Activated CD8-positive, alpha-beta memory T cell treated with anti-CD3 and anti-CD28 coated beads for 48 hours (primary cell): ENCODE measurements at regions not wholly inside any gene's neighbourhood (a gene's known extent, or its start where the extent isn't known, plus 50 kb on each side); places are given as distances from the start of the nearest gene placed in this dataset.

Experiments used
- DNase-seq, 3 experiments: peaks; one replicate each; pipeline ENCODE4 v3.0.0-alpha.2; 2020; ENCODE audit warnings: low read depth in 2 of 3, low spot score in 2 of 3

DNA sequence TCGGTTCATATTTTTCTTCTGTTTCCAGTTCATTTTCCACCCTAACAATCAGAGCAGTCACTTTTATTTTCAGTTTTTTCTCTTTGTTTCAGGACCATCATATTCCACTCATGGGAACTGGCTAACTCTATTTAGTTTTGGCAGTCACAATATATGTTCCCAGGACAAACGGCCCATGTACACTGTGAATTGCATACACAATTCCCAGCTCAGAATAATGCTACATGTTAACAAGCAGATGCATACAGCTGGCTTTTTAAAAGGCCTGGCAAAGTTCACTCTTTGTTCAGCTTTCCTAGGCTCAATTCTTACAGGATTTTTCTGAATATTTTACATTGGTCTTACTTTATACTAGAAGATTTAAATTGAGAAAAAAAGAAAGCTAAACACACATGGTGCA lies 224.9 kb downstream of the ANKRD50 start:
- DNase-seq: no peak

DNA sequence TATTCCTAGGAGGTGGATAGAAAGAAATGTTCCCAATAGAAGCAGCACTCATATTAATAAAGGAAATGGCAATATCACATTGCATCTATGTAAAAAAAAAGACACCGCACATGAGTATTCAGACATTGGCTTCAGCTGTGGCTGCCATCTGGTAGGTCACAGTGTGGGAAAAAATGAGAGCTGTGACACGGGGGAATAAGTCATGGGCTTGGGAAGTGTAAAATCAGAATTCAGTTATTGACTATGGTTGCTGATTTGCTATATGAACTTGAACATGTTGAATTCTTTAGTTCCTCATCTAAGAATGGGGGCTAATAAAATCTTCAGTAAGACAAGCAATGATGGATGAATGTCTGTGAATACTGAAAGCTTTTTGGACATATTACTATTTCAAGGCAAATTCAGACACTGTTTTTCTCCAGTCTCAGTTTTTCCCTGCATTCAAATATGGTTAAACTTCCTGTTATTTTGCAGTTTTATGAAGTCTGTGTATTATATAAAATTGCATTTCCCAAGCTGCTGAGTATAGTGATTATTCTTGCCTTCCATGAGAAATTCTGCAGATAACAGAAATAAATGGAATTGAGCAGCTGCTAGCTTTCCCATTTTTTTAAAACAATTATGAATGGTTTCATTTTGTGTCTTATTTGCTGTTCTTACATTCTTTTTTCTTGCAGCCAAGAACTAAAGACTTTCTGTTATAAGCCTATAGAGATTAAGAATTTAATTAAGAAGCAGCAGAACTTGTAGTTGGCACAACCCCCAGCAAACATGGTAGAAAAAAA lies 221.0 kb downstream of the ANKRD50 start:
- no peak for DNase-seq

DNA sequence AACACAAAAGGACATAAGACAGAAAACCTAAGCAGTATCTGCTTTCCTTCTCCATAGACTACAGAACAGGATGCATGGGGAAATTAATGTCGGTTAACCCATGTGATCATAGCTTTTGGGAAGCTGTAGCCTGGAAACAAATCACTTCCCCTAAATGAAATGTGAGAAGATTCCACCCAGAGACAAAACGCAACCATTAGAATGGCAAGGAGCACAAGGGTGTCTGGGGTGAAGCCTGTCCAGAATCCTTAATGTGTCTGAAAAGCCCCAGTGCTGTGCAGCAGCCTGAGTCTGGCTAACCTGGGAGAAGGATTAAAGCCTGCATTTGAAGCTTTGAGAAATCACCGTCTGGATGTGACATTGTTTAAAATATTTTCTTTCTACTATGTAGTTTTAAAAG lies 213.3 kb downstream of the ANKRD50 start:
- DNase-seq: no peak

DNA sequence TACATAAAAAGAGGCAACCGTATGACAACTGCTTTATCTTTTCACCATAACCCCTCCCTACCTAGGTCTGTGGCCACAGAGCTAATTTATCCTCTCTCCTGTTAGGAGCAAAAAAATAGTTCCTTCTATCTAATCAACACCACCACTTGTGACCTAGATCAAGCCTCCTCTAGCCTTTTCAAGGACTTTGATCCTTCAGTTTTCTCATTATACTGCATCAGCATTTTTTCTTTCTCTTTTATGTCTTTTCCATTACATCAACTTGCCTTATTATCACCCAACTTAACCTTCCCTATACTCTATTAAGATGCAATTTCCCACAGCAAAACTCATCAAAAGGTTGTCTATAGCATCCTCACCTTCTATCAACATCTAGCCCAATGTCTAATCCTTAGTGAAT lies 211.0 kb downstream of the ANKRD50 start:
- DNase-seq: no peak

DNA sequence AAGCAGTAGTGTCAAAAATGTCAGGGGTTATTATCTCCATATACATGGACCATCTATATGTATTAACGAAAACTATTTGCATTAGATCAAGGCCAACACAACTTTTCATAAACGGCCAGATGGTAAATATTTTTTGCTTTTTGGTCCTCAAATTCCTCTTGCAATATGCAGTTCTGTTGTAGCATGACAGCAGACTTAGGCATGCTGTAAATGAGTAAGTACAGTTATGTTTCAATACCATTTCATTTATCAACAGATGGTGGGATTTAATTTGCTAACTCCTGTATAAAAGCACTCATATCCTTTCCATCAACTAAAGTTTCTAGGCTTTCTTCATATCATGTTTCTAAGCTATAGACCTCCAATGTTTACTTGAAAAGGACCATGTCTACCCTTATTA lies 208.1 kb downstream of the ANKRD50 start:
- DNase-seq: no peak

DNA sequence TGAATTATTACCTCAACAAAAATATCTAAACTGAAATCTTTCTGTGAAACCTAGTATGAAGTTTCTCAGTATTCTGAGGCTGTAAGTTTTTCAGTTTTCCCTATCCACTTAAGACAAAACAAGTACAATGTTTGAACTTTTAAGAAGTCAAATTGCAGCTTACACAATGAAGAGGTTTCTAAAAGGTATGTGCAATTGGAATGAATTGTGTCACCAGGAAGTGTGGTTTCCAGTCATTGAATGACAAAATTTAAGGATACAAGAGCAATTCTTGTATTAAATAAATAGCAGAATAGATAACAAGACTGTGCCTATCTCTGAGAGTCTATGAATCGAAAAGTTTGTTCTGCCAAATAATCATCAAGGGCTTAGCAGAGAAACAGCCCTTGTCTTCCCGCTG lies 207.3 kb downstream of the ANKRD50 start:
- DNase-seq: no peak

DNA sequence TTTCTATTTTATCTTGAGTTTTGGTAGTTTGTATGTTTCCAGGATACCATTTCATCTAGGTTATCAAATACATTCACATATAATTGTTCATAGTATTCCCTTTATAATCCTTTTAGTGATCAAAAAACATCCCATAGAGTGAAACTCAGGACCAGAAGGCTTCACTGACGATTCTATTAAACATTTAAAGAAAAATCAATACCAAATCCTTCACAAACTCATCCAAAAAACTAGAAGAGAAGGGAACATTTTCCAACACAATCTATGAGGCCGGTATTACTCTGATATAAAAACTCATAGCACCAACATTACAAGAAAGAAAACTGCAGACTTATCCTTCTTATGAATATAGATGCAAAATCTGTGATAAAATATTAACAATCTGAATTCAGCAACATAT lies 203.4 kb downstream of the ANKRD50 start:
- no peak for DNase-seq

DNA sequence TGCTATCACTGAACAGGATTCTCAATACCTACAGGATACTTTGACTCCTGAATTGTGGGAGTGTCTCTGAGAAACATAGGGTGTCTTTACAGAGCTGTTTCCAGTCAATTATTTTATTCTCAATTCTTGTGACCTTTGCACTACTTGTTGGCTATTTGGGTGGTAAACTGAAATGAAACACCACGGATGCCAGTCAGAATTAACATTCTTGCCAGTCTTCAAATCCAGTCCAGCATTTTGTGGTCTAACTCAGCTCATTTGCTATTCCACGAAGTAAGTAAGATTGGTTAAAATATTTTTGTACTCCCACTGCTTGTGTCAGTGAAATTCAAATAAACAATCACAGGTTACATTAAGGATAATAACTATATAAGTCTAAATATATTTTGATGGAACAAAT lies 197.9 kb downstream of the ANKRD50 start:
- no peak for DNase-seq

DNA sequence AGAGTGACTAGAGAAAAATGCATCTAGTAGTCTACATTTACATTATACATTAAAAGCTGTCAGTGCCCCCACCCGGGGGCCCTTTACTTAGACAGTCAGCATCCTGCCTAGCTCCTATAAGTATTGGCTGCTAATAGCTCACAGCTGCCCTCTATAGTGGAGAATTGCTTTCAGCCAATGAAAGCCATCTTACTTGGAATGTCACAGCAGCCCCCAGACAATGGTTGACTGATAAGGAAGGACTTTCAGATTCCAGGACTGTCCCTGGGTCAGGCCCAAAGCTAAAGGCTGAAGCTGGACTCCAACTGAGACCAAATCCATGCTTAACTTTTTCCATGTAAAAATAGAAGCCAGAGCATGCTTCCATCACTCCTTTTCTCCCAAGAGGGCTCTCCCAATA lies 196.9 kb downstream of the ANKRD50 start:
- DNase-seq: no peak

DNA sequence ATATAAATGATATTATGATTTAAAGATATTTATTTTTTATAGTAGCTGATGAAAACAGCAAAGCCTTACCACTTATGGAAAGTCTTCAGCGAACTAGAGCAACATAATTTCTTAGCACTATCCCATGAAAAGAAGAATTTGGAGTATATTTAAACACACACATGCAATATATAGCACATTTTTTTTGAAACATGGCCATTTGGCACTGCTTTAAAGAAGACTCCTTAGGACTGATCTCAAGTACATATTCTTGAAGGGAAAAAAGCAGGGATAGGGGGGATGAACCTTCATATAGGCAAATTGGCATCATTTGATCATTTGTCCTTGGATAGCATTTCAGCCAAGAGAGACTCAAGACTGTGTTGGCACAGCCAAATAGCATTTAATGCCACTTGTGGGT lies 193.3 kb downstream of the ANKRD50 start:
- DNase-seq: no peak

DNA sequence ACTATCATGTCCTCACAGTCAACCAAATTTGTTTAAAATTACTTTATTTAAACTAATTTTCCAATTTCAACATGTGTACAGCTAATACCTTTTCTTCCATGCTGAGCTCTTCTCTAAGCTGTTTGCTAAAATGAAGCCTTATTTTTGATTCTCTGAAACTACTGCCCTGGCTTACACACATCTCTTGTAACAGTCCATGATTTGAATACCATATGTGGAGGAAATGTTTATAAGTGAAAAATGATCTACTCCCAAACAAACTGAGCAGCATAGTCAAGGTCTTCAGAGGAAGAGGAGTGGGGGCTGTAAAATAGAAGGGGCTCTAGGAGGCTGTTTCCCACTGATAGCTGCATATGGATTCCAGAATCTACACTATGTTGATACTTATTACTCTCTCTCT lies 188.7 kb downstream of the ANKRD50 start:
- no peak for DNase-seq

DNA sequence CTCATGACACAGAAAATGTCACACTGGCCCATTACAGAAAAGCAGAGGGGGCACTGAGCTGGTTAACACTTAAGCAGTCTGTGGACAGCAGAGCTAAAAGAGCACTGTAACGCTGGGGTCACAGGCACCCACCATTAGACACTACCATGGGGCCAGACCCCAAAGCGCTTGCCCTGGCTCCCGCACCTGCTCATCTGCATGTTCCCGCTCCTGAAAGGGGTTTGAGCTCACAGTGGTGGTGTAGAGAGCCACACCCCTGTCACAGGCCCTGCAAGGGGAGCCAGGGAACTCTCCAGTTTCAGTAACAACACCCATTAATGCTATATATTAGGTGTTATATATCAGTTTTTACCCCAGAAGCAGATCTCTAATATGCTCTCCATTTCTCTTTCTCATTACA lies 187.0 kb downstream of the ANKRD50 start:
- DNase-seq: no peak

DNA sequence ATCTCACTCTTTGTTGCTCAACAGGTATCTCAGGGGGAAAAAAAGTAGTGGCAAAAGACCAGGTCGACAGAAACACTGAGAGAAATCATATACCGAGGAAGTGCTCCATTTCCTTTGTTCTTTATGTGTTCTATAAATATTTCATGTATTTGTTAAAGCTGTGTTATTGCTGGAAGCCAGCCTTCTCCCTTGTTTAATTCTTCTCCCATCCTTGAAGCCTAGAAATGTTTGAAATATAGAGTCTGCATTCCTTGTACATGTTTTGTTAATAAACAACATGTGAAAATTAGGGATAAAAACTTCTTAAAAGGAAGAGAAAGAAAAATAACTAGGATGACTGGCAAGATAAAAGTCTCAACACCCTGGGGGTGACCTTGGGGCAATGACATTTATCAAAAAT lies 186.2 kb downstream of the ANKRD50 start:
- DNase-seq: no peak

DNA sequence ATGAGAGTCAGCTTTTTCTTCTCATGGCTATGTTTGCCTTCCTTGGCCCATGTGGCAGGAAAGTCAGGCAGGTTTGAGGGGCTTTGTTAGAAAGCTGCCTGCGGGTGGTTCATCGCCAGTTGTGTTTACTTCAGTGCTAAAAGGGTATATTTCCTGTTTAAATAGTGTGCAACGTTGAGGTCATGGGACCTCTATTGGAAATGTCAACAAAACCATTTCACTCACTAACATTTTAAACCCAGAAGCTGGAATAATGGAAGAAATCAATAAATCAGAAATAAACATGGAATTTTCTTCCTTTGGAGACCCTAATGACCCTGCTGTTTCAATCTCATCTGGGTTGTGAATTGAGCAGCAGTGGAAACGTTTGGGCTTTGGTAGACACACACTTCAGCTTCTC lies 185.8 kb downstream of the ANKRD50 start:
- no peak for DNase-seq

DNA sequence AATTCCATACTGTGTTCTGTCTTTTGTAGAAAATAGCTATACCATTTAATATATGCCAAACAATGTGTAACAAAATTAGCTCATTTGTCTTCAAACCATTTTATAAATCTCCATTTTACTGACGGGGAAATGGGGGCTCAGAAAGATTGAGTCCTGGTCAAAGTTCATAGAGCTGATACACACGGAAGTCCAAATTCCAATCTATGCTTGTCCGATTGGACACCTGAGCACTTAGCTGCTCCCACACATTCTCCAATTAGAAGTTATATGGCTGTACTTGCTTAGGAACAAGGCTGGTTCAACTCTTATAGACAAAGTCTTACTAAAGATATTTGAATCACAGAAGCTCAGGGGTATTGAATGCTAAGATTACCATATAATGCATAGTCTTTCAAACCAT lies 185.2 kb downstream of the ANKRD50 start:
- DNase-seq: no peak

DNA sequence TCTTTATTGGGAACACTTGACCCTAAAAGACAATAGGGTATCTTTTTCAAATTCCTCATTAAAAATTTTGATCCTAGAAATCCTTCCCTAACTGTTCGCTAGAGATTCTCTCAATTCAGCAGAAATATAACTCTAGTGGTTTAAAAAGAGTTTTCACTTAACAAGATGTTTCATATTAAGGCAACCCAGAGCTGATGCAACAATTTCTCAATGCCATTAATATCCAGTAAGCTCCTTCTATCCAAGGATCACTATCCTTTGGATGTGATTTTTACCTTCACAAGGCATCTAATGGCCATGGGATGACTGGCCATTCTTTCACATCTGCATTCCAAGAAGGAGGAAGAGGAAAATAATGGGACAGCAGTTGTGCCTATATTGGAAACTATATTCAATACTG lies 183.4 kb downstream of the ANKRD50 start:
- DNase-seq: no peak

DNA sequence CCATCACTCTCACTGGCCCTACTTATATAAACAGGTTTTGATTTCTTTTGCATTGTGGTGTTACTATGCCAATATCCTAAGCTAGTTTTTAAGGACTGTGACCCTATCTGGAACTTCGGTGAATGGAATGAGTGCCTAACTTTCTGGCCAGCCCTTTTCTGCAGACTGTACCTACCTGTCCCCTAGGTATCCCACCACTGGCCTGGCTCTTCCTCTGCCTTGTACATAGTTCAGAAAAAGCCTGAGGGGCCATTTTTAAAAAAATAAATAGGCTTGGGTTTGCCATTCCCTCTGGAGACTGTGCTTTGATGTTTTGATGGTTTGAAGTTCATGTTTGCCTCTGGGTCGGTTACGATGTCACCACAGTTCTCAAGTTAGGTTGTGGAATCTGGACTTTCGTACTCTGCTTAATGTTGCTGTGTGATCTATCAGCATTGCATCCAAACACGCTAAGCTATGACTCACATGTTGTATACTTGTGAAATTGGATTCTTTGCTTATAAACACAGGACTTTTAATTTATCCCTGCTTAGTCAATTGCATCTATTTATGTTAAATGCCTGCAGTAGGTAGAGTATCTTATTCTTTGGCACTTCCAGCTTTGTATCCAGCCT lies 182.0 kb downstream of the ANKRD50 start:
- DNase-seq: no peak

DNA sequence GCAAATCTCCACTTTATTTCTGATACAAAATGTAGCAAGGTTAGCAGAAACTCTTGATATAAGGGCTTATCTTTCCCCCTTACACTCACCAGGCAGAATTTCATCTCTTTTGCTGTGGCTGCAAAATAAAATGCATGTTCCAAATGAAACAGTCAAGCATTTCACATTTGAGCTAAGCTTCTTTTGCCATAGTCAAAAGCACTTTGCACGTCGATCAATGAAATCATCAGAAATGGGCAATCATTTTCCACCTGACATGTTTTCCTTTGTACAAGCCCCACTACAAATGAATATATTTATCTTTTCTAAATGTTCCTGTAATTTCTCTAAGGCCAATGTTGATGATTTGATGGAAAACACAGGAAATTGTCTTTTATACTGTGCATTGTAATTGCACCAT lies 178.4 kb downstream of the ANKRD50 start:
- DNase-seq: no peak

DNA sequence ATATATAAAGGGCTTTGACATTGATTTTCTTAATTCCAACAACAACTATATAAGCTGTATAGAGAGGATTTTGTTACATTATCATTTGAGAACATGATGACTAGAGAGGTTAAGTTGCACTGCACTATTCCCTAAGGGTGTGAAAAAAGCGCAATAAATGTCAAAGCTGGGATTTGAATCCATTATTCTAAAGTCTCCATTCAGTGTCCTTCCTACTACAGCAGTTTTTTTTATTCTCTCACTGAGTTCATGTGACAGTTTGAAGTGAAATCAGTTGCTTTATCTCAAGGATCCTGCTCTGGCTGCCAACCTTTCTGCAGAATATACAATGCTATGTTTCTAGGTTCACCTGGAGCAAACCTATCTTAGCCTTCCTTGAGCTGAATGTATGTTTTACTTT lies 177.5 kb downstream of the ANKRD50 start:
- DNase-seq: no peak

DNA sequence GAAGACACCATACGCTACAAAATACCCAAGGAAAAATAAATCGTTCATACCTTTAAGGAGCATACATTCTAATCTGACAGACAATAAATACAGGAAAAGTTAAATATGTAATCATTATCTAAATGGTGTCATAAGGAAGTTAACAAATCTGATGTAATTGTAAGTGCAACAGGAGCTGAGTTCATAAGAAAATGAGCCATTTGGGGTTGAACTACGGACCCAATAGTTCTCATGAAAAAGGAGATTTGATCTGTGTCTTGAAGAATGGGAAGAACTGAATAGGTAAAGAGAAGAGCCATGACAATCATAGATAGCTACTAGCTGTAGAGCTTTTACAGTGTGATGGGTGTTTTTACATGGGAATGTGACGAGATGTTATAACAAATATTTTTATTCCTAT lies 175.6 kb downstream of the ANKRD50 start:
- DNase-seq: no peak

DNA sequence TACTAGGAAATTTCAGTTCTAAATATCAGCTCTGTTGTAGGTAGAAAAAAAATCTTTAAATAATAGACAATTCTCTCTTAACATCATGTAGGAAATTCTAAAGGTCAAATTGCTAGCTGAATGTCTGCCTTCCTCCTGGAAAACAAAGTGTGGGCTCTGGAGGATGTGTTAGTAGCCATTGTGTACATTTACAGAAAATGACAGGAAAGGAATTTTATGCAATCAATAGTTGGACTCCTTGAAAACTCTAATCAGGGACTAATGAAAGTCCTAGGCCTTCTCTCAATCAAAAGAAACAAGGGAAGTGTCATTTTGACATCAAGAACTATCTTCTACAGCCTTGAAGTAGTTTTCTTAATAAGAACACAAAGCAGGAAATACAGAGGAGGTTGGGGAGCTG lies 174.6 kb downstream of the ANKRD50 start:
- DNase-seq: no peak

DNA sequence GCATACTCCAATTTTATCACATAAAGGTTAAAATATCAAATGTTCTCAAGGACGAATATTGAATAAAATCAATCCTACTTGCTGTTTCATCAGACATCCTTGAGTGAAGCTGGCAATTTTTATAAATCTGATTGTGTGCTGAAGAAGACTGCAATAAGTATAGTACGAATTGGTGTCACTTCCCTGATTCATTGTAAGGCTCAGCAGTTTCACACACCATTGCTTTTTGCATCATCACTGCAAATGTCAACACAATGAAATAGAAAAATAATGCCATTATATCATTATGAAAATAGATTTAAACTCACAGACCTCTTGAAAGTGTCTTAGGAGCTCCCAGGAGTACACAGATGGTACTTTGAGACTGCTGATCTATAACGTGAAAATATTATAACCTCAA lies 172.5 kb downstream of the ANKRD50 start:
- no peak for DNase-seq
